SK-N-SH treated with all-trans-retinoic acid at 6 μM for 48 hours (cell line): ENCODE measurements at regions not wholly inside any gene's neighbourhood (a gene's known extent, or its start where the extent isn't known, plus 50 kb on each side); places are given as distances from the start of the nearest gene placed in this dataset.
"Not testable (repeated sequence)": the region's sequence is repeated elsewhere in the genome, so short reads cannot be mapped to it uniquely, and the experiment has no call there.

ENCODE experiments used
- ARNTL ChIP-seq: fragments of 450-650 bp; formaldehyde crosslinking; IDR thresholded peaks from 2 replicates; pipeline ENCODE4 v1.5.0; 2020; ENCODE audit warnings: low read depth, mild to moderate bottlenecking, moderate library complexity, borderline replicate concordance
- BACH2 ChIP-seq: fragments of 250-450 bp; sonication (Bioruptor Pico); IDR thresholded peaks from 2 replicates; pipeline ENCODE4 v1.9.0; 2021; ENCODE audit warnings: mild to moderate bottlenecking, borderline replicate concordance
- ESRRG ChIP-seq: fragments of 250-450 bp; sonication (Bioruptor Pico); IDR thresholded peaks from 2 replicates; pipeline ENCODE4 v1.6.1; 2021; ENCODE audit warnings: mild to moderate bottlenecking
- GLIS3 ChIP-seq: fragments of 250-450 bp; sonication (Bioruptor Pico); IDR thresholded peaks from 2 replicates; pipeline ENCODE4 v1.5.0; 2020; ENCODE audit warnings: mild to moderate bottlenecking, moderate library complexity
- ZFP3 ChIP-seq: fragments of 250-450 bp; sonication (Bioruptor Pico); IDR thresholded peaks from 2 replicates; pipeline ENCODE4 v1.5.0; 2020; ENCODE audit warnings: mild to moderate bottlenecking, moderate library complexity
- ZNF8 ChIP-seq: fragments of 450-650 bp; formaldehyde crosslinking; IDR thresholded peaks from 2 replicates; pipeline ENCODE4 v1.5.0; 2020; ENCODE audit warnings: mild to moderate bottlenecking, moderate library complexity
- TF ChIP-seq, protein P1 (sequence below): fragments of 250-450 bp; sonication (Bioruptor Pico); IDR thresholded peaks from 2 replicates; pipeline ENCODE4 v1.5.1; 2021; ENCODE audit warnings: mild to moderate bottlenecking, moderate library complexity

DNA sequence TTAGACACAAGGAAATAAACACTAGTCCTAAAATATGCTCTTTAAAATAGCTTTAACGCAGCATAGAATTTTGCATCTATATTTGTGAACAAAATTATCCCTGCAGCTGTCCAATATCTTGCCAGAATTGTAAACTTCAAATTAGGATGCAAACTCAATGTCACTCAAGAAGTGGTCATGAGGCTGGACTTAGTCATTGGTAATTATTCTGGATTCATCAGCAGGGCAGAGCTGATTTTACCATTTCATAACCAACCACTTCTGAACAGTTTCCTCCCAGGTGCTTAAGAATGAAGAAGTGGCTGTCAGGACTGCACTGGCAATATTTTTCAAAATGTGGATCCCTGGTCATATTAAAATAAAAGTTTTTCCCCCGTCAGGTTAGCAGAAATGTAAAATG lies 219.5 kb downstream of the SPATA31A6 start:
- not testable (repeated sequence) for TF ChIP-seq ZFP3 (CRISPR knock-in tag); ESRRG; ARNTL; ZNF8; BACH2 (CRISPR knock-in tag); GLIS3
- TF ChIP-seq, protein P1, sequence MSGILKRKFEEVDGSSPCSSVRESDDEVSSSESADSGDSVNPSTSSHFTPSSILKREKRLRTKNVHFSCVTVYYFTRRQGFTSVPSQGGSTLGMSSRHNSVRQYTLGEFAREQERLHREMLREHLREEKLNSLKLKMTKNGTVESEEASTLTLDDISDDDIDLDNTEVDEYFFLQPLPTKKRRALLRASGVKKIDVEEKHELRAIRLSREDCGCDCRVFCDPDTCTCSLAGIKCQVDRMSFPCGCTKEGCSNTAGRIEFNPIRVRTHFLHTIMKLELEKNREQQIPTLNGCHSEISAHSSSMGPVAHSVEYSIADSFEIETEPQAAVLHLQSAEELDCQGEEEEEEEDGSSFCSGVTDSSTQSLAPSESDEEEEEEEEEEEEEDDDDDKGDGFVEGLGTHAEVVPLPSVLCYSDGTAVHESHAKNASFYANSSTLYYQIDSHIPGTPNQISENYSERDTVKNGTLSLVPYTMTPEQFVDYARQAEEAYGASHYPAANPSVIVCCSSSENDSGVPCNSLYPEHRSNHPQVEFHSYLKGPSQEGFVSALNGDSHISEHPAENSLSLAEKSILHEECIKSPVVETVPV (CRISPR knock-in tag) = not testable (repeated sequence)
